SK-N-SH (cell line): ENCODE measurements at regions not wholly inside any gene's neighbourhood (a gene's known extent, or its start where the extent isn't known, plus 50 kb on each side); places are given as distances from the start of the nearest gene placed in this dataset.

Source experiments
- CTCF ChIA-PET: fragments of 300-600, 350-600 bp; formaldehyde crosslinking; extraction: SDS; loops from one replicate; lab custom pipeline; 2021; lab: Yijun Ruan, JAX
- POLR2A ChIA-PET: fragments of 350-600 bp; sonication (Branson Sonifier 250); formaldehyde crosslinking; extraction: SDS; loops from one replicate; lab custom pipeline; 2020; ENCODE audit warnings: antibody characterized with exemption, inconsistent platforms; lab: Yijun Ruan, JAX
- DNase-seq: peaks from one replicate; pipeline ENCODE4 v3.0.0; 2012
- H2AFZ ChIP-seq: fragments of 200-600 bp; sonication (generic); 2 replicates; pipeline ENCODE4 v1.8.1; 2016; ENCODE audit warnings: antibody characterized with exemption, mild to moderate bottlenecking, low read depth
- H3F3A ChIP-seq: fragments of 200-600 bp; sonication (generic); replicated peaks from 2 replicates; pipeline ENCODE3; 2016; ENCODE audit warnings: antibody characterized with exemption, mild to moderate bottlenecking; ENCODE audit not compliant: insufficient read depth
- H3K27ac ChIP-seq, 2 experiments: fragments of 200-500 bp in 1 of 2; fragments of 200-600 bp in 1 of 2; sonication (Bioruptor generic) in 1 of 2; sonication (generic), shearing (Covaris generic) in 1 of 2; 2 replicates each; pipeline versions ENCODE4 v1.5.1 to v1.6.1; 2014 to 2016; ENCODE audit warnings: low read depth in 2 of 2, inconsistent platforms in 1 of 2, low read length in 1 of 2, mild to moderate bottlenecking in 1 of 2, mixed read lengths in 1 of 2
- H3K27me3 ChIP-seq: fragments of 200-600 bp; sonication (generic), shearing (Covaris generic); 2 replicates; pipeline ENCODE4 v1.6.1; 2016; ENCODE audit warnings: mixed run types; ENCODE audit not compliant: insufficient read depth
- H3K36me3 ChIP-seq, 2 experiments: fragments of 200-500 bp in 1 of 2; fragments of 200-600 bp in 1 of 2; sonication (Bioruptor generic) in 1 of 2; sonication (generic) in 1 of 2; replicated peaks in 1 of 2; 2 replicates each; pipeline versions ENCODE3 to v1.5.1; 2014 to 2016; ENCODE audit warnings: low read length in 1 of 2, mild to moderate bottlenecking in 1 of 2; ENCODE audit not compliant: insufficient read depth in 2 of 2, control insufficient read depth in 1 of 2
- H3K4me1 ChIP-seq, 2 experiments: fragments of 200-500 bp in 1 of 2; fragments of 200-600 bp in 1 of 2; sonication (Bioruptor generic) in 1 of 2; sonication (generic), shearing (Covaris generic) in 1 of 2; 2 replicates each; pipeline versions ENCODE4 v1.5.1 to v1.6.1; 2014 to 2016; ENCODE audit warnings: low read depth in 1 of 2, low read length in 1 of 2, mixed run types in 1 of 2; ENCODE audit not compliant: insufficient read depth in 2 of 2, control insufficient read depth in 1 of 2
- H3K4me2 ChIP-seq: fragments of 200-600 bp; sonication (generic), shearing (Covaris generic); 2 replicates; pipeline ENCODE4 v1.6.1; 2017; ENCODE audit warnings: mixed run types
- H3K4me3 ChIP-seq, 2 experiments: fragments of 200-500 bp in 1 of 2; fragments of 200-600 bp in 1 of 2; sonication (Bioruptor generic) in 1 of 2; sonication (generic), shearing (Covaris generic) in 1 of 2; 2 replicates each; pipeline versions ENCODE4 v1.5.1 to v1.8.1; 2014 to 2016; ENCODE audit warnings: low read depth in 2 of 2, inconsistent platforms in 1 of 2, low read length in 1 of 2, mild to moderate bottlenecking in 1 of 2, mixed read lengths in 1 of 2, moderate library complexity in 1 of 2
- H3K79me2 ChIP-seq: fragments of 200-600 bp; sonication (generic); 2 replicates; pipeline ENCODE4 v1.8.1; 2017; ENCODE audit warnings: mild to moderate bottlenecking; ENCODE audit not compliant: insufficient read depth
- H3K9ac ChIP-seq: fragments of 200-600 bp; sonication (generic); 2 replicates; pipeline ENCODE4 v1.6.1; 2017; ENCODE audit warnings: mixed run types
- H3K9me2 ChIP-seq: fragments of 200-600 bp; sonication (generic); 2 replicates; pipeline ENCODE4 v1.6.1; 2017; ENCODE audit warnings: mixed run types
- H3K9me3 ChIP-seq: fragments of 200-600 bp; sonication (generic); 2 replicates; pipeline ENCODE4 v1.6.1; 2017; ENCODE audit warnings: mixed run types, mild to moderate bottlenecking, moderate library complexity
- H4K20me1 ChIP-seq: fragments of 200-600 bp; sonication (generic); 2 replicates; pipeline ENCODE4 v1.6.1; 2017; ENCODE audit warnings: mild to moderate bottlenecking, mixed run types; ENCODE audit not compliant: insufficient read depth
- CHD2 ChIP-seq: fragments of 150-350 bp; IDR thresholded peaks from 2 replicates; pipeline ENCODE4 v1.6.1; 2018; ENCODE audit warnings: low read length; ENCODE audit not compliant: partially characterized antibody
- CTCF ChIP-seq: fragments of 200-600 bp; sonication (generic); IDR thresholded peaks from 2 replicates; pipeline ENCODE4 v1.6.1; 2017; ENCODE audit warnings: antibody characterized with exemption, mild to moderate bottlenecking, moderate library complexity
- ELF1 ChIP-seq: IDR thresholded peaks from 2 replicates; pipeline ENCODE4 v1.4.0; 2012
- FOSL2 ChIP-seq: IDR thresholded peaks from 2 replicates; pipeline ENCODE4 v1.4.0; 2012; ENCODE audit warnings: low read depth, mild to moderate bottlenecking, moderate library complexity, borderline replicate concordance
- FOXJ3 ChIP-seq: sonication (generic); formaldehyde crosslinking; IDR thresholded peaks from 2 replicates; pipeline ENCODE4 v1.5.1; 2020; ENCODE audit warnings: mild to moderate bottlenecking, missing genetic modification reagents
- FOXM1 ChIP-seq: IDR thresholded peaks from 2 replicates; pipeline ENCODE4 v1.4.0; 2012; ENCODE audit warnings: low read depth, mild to moderate bottlenecking
- GABPA ChIP-seq: IDR thresholded peaks from 2 replicates; pipeline ENCODE4 v1.4.0; 2012; ENCODE audit warnings: low read depth, mild to moderate bottlenecking
- IRF3 ChIP-seq: fragments of 150-350 bp; IDR thresholded peaks from 2 replicates; pipeline ENCODE4 v1.6.1; 2016; ENCODE audit warnings: mild to moderate bottlenecking, low read depth, low read length
- JUND ChIP-seq: IDR thresholded peaks from 2 replicates; pipeline ENCODE4 v1.4.0; 2012
- MAX ChIP-seq: IDR thresholded peaks from 2 replicates; pipeline ENCODE4 v1.4.0; 2012; ENCODE audit warnings: low read depth
- MEF2A ChIP-seq: IDR thresholded peaks from 2 replicates; pipeline ENCODE4 v1.4.0; 2012; ENCODE audit warnings: low read depth, borderline replicate concordance
- NFIC ChIP-seq: IDR thresholded peaks from 2 replicates; pipeline ENCODE4 v1.4.0; 2012; ENCODE audit warnings: borderline replicate concordance
- NRF1 ChIP-seq: IDR thresholded peaks from 2 replicates; pipeline ENCODE4 v1.6.1; 2012; ENCODE audit warnings: low read depth, mild to moderate bottlenecking, low read length
- POLR2AphosphoS5 ChIP-seq: IDR thresholded peaks from 2 replicates; pipeline ENCODE4 v1.6.1; 2012; ENCODE audit warnings: low read depth, low read length
- RFX5 ChIP-seq: IDR thresholded peaks from 2 replicates; pipeline ENCODE4 v1.6.1; 2012; ENCODE audit warnings: mild to moderate bottlenecking, improper control_type of control experiment, low read length
- SMC3 ChIP-seq: IDR thresholded peaks from 2 replicates; pipeline ENCODE4 v1.6.1; 2012; ENCODE audit warnings: low read depth, low read length, improper control_type of control experiment
- TEAD4 ChIP-seq: IDR thresholded peaks from 2 replicates; pipeline ENCODE4 v1.4.0; 2012; ENCODE audit warnings: mild to moderate bottlenecking, borderline replicate concordance; ENCODE audit not compliant: insufficient read depth
- USF1 ChIP-seq: IDR thresholded peaks from 2 replicates; pipeline ENCODE4 v1.4.0; 2012; ENCODE audit warnings: low read depth, borderline replicate concordance
- YY1 ChIP-seq: IDR thresholded peaks from 2 replicates; pipeline ENCODE4 v1.4.0; 2012; ENCODE audit warnings: low read depth, mild to moderate bottlenecking
- WGBS: methylation state at CpG from one replicate; pipeline ENCODE4 v1.1.6; 2017; ENCODE audit warnings: low lambda C conversion rate; 5-methylcytosine and 5-hydroxymethylcytosine counted together

- Histone ChIP-seq H3K9me3 (no peaks in the 10 kb centered on the region), H4K20me1 (no peaks in the 10 kb centered on the region), H2AFZ (no peak overlapping the region), H3K79me2 (no peaks in the 10 kb centered on the region), H3K4me2 (no peak overlapping the region), H3K27me3 (no peaks in the 10 kb centered on the region), H3K36me3 (no peaks in the 10 kb centered on the region), H3K4me1 (peaks cover 2 to 6% of the 10 kb centered on the region in 2 experiments; a peak in 2 of 4 replicates), H3K27ac (no peak overlapping the region), H3K9ac (no peak overlapping the region), H3K4me3 (no peak overlapping the region), H3K9me2 (no peaks in the 10 kb centered on the region), H3F3A (peaks cover 4% of the 10 kb centered on the region)
- ChIA-PET POLR2A (no interaction called here), CTCF (no interaction called here)
- TF ChIP-seq SMC3 = no peak
- no peak for TF ChIP-seq JUND
- no peak for TF ChIP-seq MEF2A
- no peak for TF ChIP-seq FOXM1
- no peak for TF ChIP-seq ELF1
- TF ChIP-seq IRF3 = no peak
- TF ChIP-seq POLR2AphosphoS5 = no peak
- no peak for TF ChIP-seq TEAD4
- no peak for TF ChIP-seq RFX5
- TF ChIP-seq YY1 = no peak
- TF ChIP-seq CHD2 = no peak
- no peak for TF ChIP-seq MAX
- TF ChIP-seq NRF1 = no peak
- no peak for TF ChIP-seq GABPA
- TF ChIP-seq USF1 = no peak
- no peak for TF ChIP-seq CTCF
- no peak for TF ChIP-seq NFIC
- no peak for TF ChIP-seq FOXJ3 (CRISPR knock-in tag)
- TF ChIP-seq FOSL2 = no peak
- no peak for DNase-seq
- 88% methylated on average over 5 of the region's 5 CpGs for WGBS
These were observed 140.0 kb upstream of the SGK1 start for GRCh38 chr6:134457941-134458340.
